GM13976 (cell line): ENCODE measurements at regions not wholly inside any gene's neighbourhood (a gene's known extent, or its start where the extent isn't known, plus 50 kb on each side); places are given as distances from the start of the nearest gene placed in this dataset.

Experiments used
- DNase-seq: peaks from one replicate; pipeline ENCODE4 v3.0.0; 2012; ENCODE audit warnings: low spot score
- CTCF ChIP-seq: IDR thresholded peaks from 2 replicates; pipeline ENCODE4 v1.5.1; 2012; ENCODE audit warnings: borderline replicate concordance, mild to moderate bottlenecking; ENCODE audit not compliant: insufficient read depth; ENCODE audit errors: extremely low read depth, missing control alignments, control extremely low read depth
- in situ Hi-C: fragments of 300-500 bp; cut with MboI; formaldehyde crosslinking; loops from one replicate; pipeline ENCODE4 v1.12.0; 2022; ENCODE audit warnings: low sequenced_read_pairs, mixed read lengths, inconsistent platforms; ENCODE audit not compliant: unreplicated experiment

DNA sequence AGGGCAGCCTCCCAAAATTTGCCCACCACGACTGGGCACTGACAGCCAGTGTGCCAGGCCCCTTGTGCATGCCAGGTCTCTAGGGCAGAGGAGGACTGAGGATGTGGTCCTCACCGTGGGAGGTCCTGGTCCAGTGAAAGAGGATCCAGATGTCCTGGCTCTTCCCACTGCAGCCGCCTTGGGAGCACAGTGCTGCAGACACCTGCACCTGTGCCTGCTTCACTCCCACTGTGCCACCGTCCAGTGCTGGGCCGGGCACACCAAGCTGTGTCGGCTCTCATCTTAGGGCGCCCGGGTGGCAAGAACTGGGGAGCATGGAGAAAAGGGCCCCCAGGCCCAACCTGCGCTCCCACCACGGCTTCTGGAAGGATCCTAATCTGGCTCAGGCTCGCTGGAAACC is 1147.1 kb downstream of the BRD1 start:
- no peak for DNase-seq
- in situ Hi-C loops: no loop called here
- no peak for TF ChIP-seq CTCF

- TF ChIP-seq CTCF: no peak
- in situ Hi-C loops: no loop called here
- DNase-seq: no peak
These were observed 1147.8 kb downstream of the BRD1 start for GRCh38 chr22:48679656-48680555.

GRCh38 chr22:48678171-48679135 is 1149.2 kb downstream of the BRD1 start:
- TF ChIP-seq CTCF: no peak
- in situ Hi-C loops: no loop called here
- DNase-seq: no peak

- in situ Hi-C loops: no loop called here
- no peak for TF ChIP-seq CTCF
- DNase-seq: no peak
These were observed 1150.1 kb downstream of the BRD1 start for GRCh38 chr22:48677621-48678020.

- TF ChIP-seq CTCF: no peak
- in situ Hi-C loops: no loop called here
- DNase-seq: no peak
These were observed 1150.5 kb downstream of the BRD1 start for GRCh38 chr22:48677168-48677520.

GRCh38 chr22:48676266-48677167 is 1151.2 kb downstream of the BRD1 start:
- no peak for DNase-seq
- no peak for TF ChIP-seq CTCF
- in situ Hi-C loops: no loop called here
